ENCODE measurements at regions not wholly inside any gene's neighbourhood (a gene's known extent, or its start where the extent isn't known, plus 50 kb on each side); places are given as distances from the start of the nearest gene placed in this dataset.

DNA sequence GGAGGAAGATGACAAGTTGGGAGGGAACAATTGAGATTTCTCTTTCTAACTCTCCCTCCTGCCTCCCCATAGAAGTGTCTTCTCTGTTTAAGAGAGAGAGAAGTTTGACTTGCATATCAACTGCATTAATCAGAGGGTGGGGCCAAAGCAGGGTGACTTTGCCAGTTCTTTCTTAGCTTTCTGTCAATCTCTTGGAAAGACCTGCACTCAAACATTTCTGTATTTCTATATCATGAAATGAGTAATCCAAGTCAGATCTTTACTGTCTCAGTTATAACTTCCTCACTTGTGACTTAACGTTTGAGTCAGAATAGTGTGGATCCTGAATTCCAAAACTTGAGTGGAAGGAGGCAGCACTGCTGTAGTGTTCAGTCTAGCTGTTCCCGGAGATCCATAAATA is 180.8 kb upstream of the KCNK2 start:
- TF ChIP-seq ZBTB21 (CRISPR knock-in tag; IDR thresholded peaks at IDR 0.05; ENCODE audit: borderline replicate concordance) (no peak), KAT7 (CRISPR knock-in tag; IDR thresholded peaks at IDR 0.05; ENCODE audit: borderline replicate concordance) (no peak), RELA (CRISPR knock-in tag; IDR thresholded peaks at IDR 0.05; ENCODE audit: borderline replicate concordance) (no peak), NFYB (CRISPR knock-in tag; conservative IDR thresholded peaks at IDR 0.05; ENCODE audit: low read depth) (no peak)
- TF ChIP-seq, protein P1, sequence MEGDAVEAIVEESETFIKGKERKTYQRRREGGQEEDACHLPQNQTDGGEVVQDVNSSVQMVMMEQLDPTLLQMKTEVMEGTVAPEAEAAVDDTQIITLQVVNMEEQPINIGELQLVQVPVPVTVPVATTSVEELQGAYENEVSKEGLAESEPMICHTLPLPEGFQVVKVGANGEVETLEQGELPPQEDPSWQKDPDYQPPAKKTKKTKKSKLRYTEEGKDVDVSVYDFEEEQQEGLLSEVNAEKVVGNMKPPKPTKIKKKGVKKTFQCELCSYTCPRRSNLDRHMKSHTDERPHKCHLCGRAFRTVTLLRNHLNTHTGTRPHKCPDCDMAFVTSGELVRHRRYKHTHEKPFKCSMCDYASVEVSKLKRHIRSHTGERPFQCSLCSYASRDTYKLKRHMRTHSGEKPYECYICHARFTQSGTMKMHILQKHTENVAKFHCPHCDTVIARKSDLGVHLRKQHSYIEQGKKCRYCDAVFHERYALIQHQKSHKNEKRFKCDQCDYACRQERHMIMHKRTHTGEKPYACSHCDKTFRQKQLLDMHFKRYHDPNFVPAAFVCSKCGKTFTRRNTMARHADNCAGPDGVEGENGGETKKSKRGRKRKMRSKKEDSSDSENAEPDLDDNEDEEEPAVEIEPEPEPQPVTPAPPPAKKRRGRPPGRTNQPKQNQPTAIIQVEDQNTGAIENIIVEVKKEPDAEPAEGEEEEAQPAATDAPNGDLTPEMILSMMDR (IDR thresholded peaks at IDR 0.05): no peak
- TF ChIP-seq, protein P2, sequence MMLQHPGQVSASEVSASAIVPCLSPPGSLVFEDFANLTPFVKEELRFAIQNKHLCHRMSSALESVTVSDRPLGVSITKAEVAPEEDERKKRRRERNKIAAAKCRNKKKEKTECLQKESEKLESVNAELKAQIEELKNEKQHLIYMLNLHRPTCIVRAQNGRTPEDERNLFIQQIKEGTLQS (CRISPR knock-in tag; conservative IDR thresholded peaks at IDR 0.05): no peak
- TF ChIP-seq, protein P3, sequence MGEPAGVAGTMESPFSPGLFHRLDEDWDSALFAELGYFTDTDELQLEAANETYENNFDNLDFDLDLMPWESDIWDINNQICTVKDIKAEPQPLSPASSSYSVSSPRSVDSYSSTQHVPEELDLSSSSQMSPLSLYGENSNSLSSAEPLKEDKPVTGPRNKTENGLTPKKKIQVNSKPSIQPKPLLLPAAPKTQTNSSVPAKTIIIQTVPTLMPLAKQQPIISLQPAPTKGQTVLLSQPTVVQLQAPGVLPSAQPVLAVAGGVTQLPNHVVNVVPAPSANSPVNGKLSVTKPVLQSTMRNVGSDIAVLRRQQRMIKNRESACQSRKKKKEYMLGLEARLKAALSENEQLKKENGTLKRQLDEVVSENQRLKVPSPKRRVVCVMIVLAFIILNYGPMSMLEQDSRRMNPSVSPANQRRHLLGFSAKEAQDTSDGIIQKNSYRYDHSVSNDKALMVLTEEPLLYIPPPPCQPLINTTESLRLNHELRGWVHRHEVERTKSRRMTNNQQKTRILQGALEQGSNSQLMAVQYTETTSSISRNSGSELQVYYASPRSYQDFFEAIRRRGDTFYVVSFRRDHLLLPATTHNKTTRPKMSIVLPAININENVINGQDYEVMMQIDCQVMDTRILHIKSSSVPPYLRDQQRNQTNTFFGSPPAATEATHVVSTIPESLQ (CRISPR knock-in tag; IDR thresholded peaks at IDR 0.05): no peak
- TF ChIP-seq, protein P4, sequence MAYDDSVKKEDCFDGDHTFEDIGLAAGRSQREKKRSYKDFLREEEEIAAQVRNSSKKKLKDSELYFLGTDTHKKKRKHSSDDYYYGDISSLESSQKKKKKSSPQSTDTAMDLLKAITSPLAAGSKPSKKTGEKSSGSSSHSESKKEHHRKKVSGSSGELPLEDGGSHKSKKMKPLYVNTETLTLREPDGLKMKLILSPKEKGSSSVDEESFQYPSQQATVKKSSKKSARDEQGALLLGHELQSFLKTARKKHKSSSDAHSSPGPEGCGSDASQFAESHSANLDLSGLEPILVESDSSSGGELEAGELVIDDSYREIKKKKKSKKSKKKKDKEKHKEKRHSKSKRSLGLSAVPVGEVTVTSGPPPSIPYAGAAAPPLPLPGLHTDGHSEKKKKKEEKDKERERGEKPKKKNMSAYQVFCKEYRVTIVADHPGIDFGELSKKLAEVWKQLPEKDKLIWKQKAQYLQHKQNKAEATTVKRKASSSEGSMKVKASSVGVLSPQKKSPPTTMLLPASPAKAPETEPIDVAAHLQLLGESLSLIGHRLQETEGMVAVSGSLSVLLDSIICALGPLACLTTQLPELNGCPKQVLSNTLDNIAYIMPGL (CRISPR knock-in tag; IDR thresholded peaks at IDR 0.05): no peak

Data from WTC11 (cell line).